Activated CD8-positive, alpha-beta T cell treated with anti-CD3 and anti-CD28 coated beads for 36 hours (primary cell): ENCODE measurements at regions not wholly inside any gene's neighbourhood (a gene's known extent, or its start where the extent isn't known, plus 50 kb on each side); places are given as distances from the start of the nearest gene placed in this dataset.
"Not testable (repeated sequence)": the region's sequence is repeated elsewhere in the genome, so short reads cannot be mapped to it uniquely, and the experiment has no call there.

Experiments used
- ATAC-seq: fragments of 200-7000 bp; cut with Tn5 transposase; one replicate; pipeline ENCODE4 v1.10.0; 2021; ENCODE audit warnings: mild to moderate bottlenecking, moderate library complexity
- CTCF ChIA-PET: fragments of 350-600 bp; sonication (Branson Sonifier 250); formaldehyde crosslinking; loops from one replicate; lab custom pipeline; 2021; ENCODE audit warnings: antibody characterized with exemption; lab: Charles Lee
- POLR2A ChIA-PET: fragments of 350-600 bp; sonication (Branson Sonifier 250); formaldehyde crosslinking; loops from one replicate; lab custom pipeline; 2021; ENCODE audit warnings: antibody characterized with exemption; lab: Charles Lee
- DNase-seq: peaks from one replicate; pipeline ENCODE4 v3.0.0-alpha.2; 2020
- H3K27ac Mint-ChIP-seq: one replicate; pipeline ENCODE4 v1.8.0; 2021; ENCODE audit warnings: mild to moderate bottlenecking, mixed read lengths
- H3K27me3 Mint-ChIP-seq: one replicate; pipeline ENCODE4 v1.8.0; 2021; ENCODE audit warnings: mixed read lengths
- H3K36me3 Mint-ChIP-seq: one replicate; pipeline ENCODE4 v1.8.0; 2021; ENCODE audit warnings: low read depth, mixed read lengths
- H3K4me1 Mint-ChIP-seq: one replicate; pipeline ENCODE4 v1.8.0; 2021; ENCODE audit warnings: low read depth, mixed read lengths
- H3K4me3 Mint-ChIP-seq: one replicate; pipeline ENCODE4 v1.8.0; 2021; ENCODE audit warnings: mild to moderate bottlenecking, moderate library complexity, mixed read lengths
- H3K9me3 Mint-ChIP-seq: one replicate; pipeline ENCODE4 v1.8.0; 2021; ENCODE audit warnings: mixed read lengths
- CTCF ChIP-seq: fragments of 200-600 bp; IDR thresholded peaks from one replicate; pipeline ENCODE4 v1.8.0; 2022; ENCODE audit warnings: antibody characterized with exemption, mild to moderate bottlenecking
- intact Hi-C: fragments of 100-400 bp; cut with micrococcal nuclease; formaldehyde crosslinking; loops from one replicate; pipeline ENCODE4 v1.10.0; 2022

DNA sequence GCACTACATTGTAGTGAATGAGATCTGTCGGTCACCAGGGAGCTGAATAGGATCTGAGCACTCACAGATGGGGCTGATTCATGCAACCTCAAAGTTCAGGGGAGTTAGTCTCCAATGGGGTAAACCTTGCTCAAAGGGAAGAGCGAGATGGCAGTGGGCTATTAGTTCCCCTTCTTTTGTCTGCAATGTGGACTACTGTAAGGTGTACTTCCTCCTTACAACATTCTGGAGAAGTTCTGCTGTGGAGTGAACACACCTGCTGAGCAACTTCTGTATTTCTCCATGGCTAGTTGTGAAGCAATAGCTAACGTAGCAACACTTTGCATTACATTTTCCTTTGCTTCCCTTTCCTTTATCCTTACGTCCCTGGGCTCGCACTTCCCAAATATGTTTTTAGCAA, 134.3 kb upstream of the B3GAT2 start:
- ATAC-seq (no peak), DNase-seq (no peak)
- no peaks in the 10 kb centered on the region for H3K4me1 Mint-ChIP-seq
- no peaks in the 10 kb centered on the region for H3K36me3 Mint-ChIP-seq
- no peak overlapping the region for H3K27ac Mint-ChIP-seq
- no peaks in the 10 kb centered on the region for H3K9me3 Mint-ChIP-seq
- intact Hi-C loops = no loop called here
- TF ChIP-seq CTCF = no peak
- no peaks in the 10 kb centered on the region for H3K27me3 Mint-ChIP-seq
- H3K4me3 Mint-ChIP-seq = no peak overlapping the region
- ChIA-PET CTCF (no interaction called here), POLR2A (no interaction called here)

DNA sequence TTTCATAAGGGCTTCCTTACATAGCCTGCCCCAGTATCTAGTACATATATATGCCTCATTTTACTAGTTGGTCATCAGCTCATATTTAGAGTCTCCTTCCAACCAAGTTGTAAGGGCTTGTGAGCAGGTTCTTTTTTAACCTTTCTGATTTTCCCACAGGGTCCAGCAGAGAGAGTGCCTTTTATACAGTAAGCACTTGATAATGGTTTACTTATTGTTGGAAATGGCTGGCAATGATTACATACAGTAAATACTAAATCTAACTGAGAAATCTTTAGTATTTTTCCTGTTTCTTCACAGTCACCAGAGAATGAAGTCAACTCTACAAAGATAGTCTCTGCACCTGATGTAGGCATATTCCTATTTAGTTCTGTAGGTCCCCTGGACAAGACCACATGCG, 135.1 kb upstream of the B3GAT2 start:
- POLR2A ChIA-PET = no interaction called here
- CTCF ChIA-PET = no interaction called here
- H3K27ac Mint-ChIP-seq = no peak overlapping the region
- no peaks in the 10 kb centered on the region for H3K27me3 Mint-ChIP-seq
- DNase-seq = no peak
- no peak for ATAC-seq
- H3K4me3 Mint-ChIP-seq = no peak overlapping the region
- H3K4me1 Mint-ChIP-seq = no peaks in the 10 kb centered on the region
- no peak for TF ChIP-seq CTCF
- no peaks in the 10 kb centered on the region for H3K36me3 Mint-ChIP-seq
- no peaks in the 10 kb centered on the region for H3K9me3 Mint-ChIP-seq
- intact Hi-C loops = no loop called here

DNA sequence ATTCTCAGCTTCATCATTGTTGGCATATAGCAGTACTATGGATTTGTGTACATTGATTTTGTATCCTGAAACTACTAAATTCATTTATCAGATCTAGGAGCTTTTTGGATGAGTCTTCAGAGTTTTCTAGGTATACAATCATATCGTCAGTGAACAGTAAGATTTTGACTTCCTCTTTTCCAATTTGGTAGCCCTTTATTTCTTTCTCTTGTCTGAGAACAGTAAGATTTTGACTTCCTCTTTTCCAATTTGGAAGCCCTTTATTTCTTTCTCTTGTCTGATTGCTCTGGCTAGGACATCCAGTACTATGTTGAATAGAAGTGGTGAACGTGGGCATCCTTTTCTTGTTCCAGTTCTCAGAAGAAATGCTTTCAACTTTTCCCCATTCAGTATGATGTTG, 140.4 kb upstream of the B3GAT2 start:
- ATAC-seq, DNase-seq, H3K4me3 Mint-ChIP-seq, H3K27ac Mint-ChIP-seq, H3K9me3 Mint-ChIP-seq, CTCF ChIA-PET, intact Hi-C loops, H3K36me3 Mint-ChIP-seq, H3K27me3 Mint-ChIP-seq, POLR2A ChIA-PET, H3K4me1 Mint-ChIP-seq: not testable (repeated sequence)

GRCh38 chr6:71099649-71100048, 142.8 kb upstream of the B3GAT2 start:
- no peak overlapping the region for H3K4me3 Mint-ChIP-seq
- no peak overlapping the region for H3K27ac Mint-ChIP-seq
- peaks cover 3% of the 10 kb centered on the region for H3K27me3 Mint-ChIP-seq
- H3K4me1 Mint-ChIP-seq = no peaks in the 10 kb centered on the region
- peaks cover 10% of the 10 kb centered on the region for H3K9me3 Mint-ChIP-seq
- no peaks in the 10 kb centered on the region for H3K36me3 Mint-ChIP-seq
- no peak for ATAC-seq
- DNase-seq = no peak
- ChIA-PET CTCF (interaction anchor here (1.1 kb wide), 1 partner anchor 24 kb away, joined by 3 read pairs; no protein-coding TSS in a partner anchor), POLR2A (no interaction called here)
- intact Hi-C loops = no loop called here
- TF ChIP-seq CTCF = no peak

- POLR2A ChIA-PET = no interaction called here
- ATAC-seq = no peak
- no peak for DNase-seq
Observed at GRCh38 chr6:71103130-71103529, 146.3 kb upstream of the B3GAT2 start.

More at GRCh38 chr6:71103130-71103529, 146.3 kb upstream of the B3GAT2 start:
- no peak for TF ChIP-seq CTCF
- H3K27ac Mint-ChIP-seq = no peak overlapping the region
- CTCF ChIA-PET = no interaction called here
- H3K36me3 Mint-ChIP-seq = no peaks in the 10 kb centered on the region
- peaks cover 8% of the 10 kb centered on the region for H3K27me3 Mint-ChIP-seq
- no peaks in the 10 kb centered on the region for H3K4me1 Mint-ChIP-seq
- H3K9me3 Mint-ChIP-seq = peaks cover 10% of the 10 kb centered on the region
- intact Hi-C loops = no loop called here
- no peak overlapping the region for H3K4me3 Mint-ChIP-seq
